Left lung (tissue), 4 donors: ENCODE measurements at regions not wholly inside any gene's neighbourhood (a gene's known extent, or its start where the extent isn't known, plus 50 kb on each side); places are given as distances from the start of the nearest gene placed in this dataset.

ENCODE experiments used
- ATAC-seq: fragments of 200-7000 bp; cut with Tn5 transposase; one replicate; pipeline ENCODE4 v1.9.1; 2020; ENCODE audit warnings: moderate library complexity
- DNase-seq, 4 donors: peaks; one replicate each; pipeline ENCODE4 v3.0.0-alpha.2; 2013 to 2020
- H3K27ac ChIP-seq, 2 donors: fragments of 200-600 bp; sonication (generic) in 1 of 2; one replicate each; pipeline versions ENCODE4 v1.5.0 to v1.8.0; 2020 to 2021
- H3K27me3 ChIP-seq, 2 donors: fragments of 200-600 bp; sonication (generic) in 1 of 2; one replicate each; pipeline versions ENCODE4 v1.5.0 to v1.8.0; 2020 to 2021
- H3K36me3 ChIP-seq, 2 donors: fragments of 200-600 bp; sonication (generic) in 1 of 2; one replicate each; pipeline versions ENCODE4 v1.5.0 to v1.8.0; 2020 to 2021
- H3K4me1 ChIP-seq, 2 donors: fragments of 200-600 bp; one replicate each; pipeline ENCODE4 v1.8.0; 2021
- H3K4me3 ChIP-seq, 2 donors: fragments of 200-600 bp; sonication (generic) in 1 of 2; one replicate each; pipeline versions ENCODE4 v1.5.0 to v1.8.0; 2020 to 2021; ENCODE audit warnings: mild to moderate bottlenecking in 1 of 2
- H3K9me3 ChIP-seq, 2 donors: fragments of 200-600 bp; sonication (generic) in 1 of 2; one replicate each; pipeline versions ENCODE4 v1.5.0 to v1.8.0; 2020 to 2021
- intact Hi-C, 2 donors: fragments of 100-400 bp; cut with DNase I; formaldehyde crosslinking; loops; one replicate each; pipeline versions ENCODE4 v1.11.2 to v1.14.2; 2022
- TF ChIP-seq, protein P1 (sequence below), 2 donors: fragments of 200-600 bp; sonication (generic) in 1 of 2; IDR thresholded peaks; one replicate each; pipeline versions ENCODE4 v1.5.0 to v1.8.0; 2021; ENCODE audit warnings: antibody characterized with exemption in 2 of 2
- donor health status: DM: no; HTN: yes; CAD: no.
- donor health status: DM: no; HTN: no; CAD: no.

DNA sequence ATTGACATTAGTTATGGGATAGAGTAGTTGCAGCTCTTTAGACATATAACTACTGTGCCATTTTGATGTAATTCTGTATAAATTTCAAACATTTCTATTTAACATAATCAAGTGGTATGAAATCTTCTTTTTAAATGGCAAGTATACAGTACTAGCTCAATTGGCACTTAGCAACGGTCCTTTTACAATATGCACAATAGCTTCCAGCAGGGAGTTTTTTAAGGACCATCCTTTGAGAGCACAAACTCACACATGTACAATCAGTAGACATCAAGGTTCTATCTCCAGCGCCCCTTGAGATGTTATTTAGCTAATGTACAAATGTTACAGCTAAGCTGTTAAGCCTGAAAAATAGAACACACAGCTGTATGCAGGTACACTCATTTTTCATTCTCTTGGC, 480.7 kb downstream of the TFEC start:
- no peak for ATAC-seq
- Histone ChIP-seq H3K9me3 (no peaks in the 10 kb centered on the region), H3K27me3 (no peaks in the 10 kb centered on the region), H3K27ac (no peak overlapping the region), H3K36me3 (no peaks in the 10 kb centered on the region), H3K4me3 (no peak overlapping the region), H3K4me1 (no peaks in the 10 kb centered on the region)
- no peak for DNase-seq
- intact Hi-C loops: no loop called here
- TF ChIP-seq, protein P1, sequence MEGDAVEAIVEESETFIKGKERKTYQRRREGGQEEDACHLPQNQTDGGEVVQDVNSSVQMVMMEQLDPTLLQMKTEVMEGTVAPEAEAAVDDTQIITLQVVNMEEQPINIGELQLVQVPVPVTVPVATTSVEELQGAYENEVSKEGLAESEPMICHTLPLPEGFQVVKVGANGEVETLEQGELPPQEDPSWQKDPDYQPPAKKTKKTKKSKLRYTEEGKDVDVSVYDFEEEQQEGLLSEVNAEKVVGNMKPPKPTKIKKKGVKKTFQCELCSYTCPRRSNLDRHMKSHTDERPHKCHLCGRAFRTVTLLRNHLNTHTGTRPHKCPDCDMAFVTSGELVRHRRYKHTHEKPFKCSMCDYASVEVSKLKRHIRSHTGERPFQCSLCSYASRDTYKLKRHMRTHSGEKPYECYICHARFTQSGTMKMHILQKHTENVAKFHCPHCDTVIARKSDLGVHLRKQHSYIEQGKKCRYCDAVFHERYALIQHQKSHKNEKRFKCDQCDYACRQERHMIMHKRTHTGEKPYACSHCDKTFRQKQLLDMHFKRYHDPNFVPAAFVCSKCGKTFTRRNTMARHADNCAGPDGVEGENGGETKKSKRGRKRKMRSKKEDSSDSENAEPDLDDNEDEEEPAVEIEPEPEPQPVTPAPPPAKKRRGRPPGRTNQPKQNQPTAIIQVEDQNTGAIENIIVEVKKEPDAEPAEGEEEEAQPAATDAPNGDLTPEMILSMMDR (IDR thresholded peaks at IDR 0.05): no peak

DNA sequence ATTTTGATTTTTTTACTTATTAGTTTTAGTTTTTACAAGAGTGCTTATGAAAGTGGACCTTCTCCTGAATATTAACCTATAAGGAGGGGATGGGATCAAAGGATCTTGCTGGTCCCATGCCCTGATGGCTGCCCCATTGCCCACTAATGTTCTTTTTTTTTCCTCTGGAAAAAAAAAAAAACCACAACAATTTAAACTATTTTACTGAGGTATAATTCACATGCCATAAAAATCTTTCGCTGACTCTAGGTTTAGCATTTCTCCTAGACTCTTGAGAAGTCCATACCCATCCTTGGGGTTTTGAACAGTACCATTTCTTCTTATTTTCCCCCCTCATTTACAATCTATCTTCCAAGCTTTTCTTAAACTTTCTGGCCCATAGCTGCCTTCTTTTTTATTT, 481.8 kb downstream of the TFEC start:
- Histone ChIP-seq H3K4me1 (no peaks in the 10 kb centered on the region), H3K36me3 (no peaks in the 10 kb centered on the region), H3K27ac (no peak overlapping the region), H3K9me3 (no peaks in the 10 kb centered on the region), H3K4me3 (no peak overlapping the region), H3K27me3 (no peaks in the 10 kb centered on the region)
- no peak for DNase-seq
- intact Hi-C loops: no loop called here
- TF ChIP-seq, protein P1 (IDR thresholded peaks at IDR 0.05): no peak
- no peak for ATAC-seq

DNA sequence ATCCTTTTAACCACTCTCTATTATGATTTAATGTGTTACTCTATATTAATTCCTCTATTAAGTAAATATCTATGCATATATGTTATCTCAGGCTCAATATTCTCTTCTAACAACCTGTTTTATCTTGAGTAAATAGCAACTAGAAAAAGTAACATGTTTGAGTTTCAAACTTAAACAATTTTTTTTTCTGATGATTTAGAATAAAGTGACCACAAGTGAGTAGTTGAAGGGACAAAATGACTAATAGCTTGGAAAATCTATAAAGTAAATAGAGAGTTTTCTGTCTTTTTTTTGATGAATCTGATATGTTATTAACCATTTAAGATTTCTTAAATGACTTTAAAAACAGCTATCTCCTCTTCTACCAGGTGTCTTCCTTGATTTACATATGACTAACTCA, 483.8 kb downstream of the TFEC start:
- Histone ChIP-seq H3K4me3 (no peak overlapping the region), H3K27me3 (no peaks in the 10 kb centered on the region), H3K4me1 (no peaks in the 10 kb centered on the region), H3K27ac (no peak overlapping the region), H3K36me3 (no peaks in the 10 kb centered on the region), H3K9me3 (no peaks in the 10 kb centered on the region)
- TF ChIP-seq, protein P1 (IDR thresholded peaks at IDR 0.05): no peak
- ATAC-seq: no peak
- no peak for DNase-seq
- intact Hi-C loops: no loop called here

DNA sequence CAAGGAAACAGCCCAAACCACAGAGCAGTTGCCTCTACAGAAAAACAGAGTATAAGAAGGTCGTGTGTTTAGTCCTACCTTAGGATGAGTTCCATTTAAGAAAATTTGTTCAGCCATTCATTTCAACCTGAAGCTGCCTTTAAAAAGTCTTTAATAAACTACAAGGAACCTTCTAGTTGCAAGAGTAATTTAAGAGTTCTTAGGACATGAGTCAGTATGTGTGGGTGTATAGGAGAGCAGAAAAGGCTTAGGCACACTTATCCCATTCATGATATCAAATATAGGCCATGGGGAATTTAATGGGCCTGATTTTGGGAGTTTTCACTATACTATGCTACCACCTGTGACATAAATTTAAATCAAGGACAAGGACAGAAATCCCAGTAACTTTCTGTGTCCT, 496.8 kb downstream of the TFEC start:
- Histone ChIP-seq H3K4me1 (no peaks in the 10 kb centered on the region), H3K36me3 (no peaks in the 10 kb centered on the region), H3K4me3 (no peak overlapping the region), H3K27me3 (no peaks in the 10 kb centered on the region), H3K9me3 (no peaks in the 10 kb centered on the region), H3K27ac (no peak overlapping the region)
- intact Hi-C loops: no loop called here
- no peak for DNase-seq
- ATAC-seq: peak; percentile 33
- TF ChIP-seq, protein P1 (IDR thresholded peaks at IDR 0.05): no peak

DNA sequence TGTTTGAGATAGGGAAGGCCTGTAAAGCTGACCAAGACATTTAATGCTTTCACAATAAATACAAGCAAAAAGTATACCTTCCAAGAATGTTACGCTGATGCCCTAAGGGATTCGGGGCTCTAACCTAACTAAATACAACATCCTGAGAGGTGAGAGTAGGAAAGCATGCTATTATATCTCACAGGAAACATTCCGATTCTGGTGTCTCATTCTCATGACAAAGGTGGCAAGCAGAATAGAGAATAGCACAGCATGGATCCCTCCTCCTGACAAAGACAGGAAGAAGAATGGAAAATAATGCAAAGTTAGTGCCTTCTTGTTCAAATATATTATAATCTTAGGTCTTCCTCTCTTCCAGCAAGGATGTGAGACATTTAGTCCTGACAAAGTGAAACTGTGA, 504.3 kb downstream of the TFEC start:
- TF ChIP-seq, protein P1 (IDR thresholded peaks at IDR 0.05): no peak
- intact Hi-C loops: no loop called here

More for the DNA sequence above, 504.3 kb downstream of the TFEC start:
- no peaks in the 10 kb centered on the region for H3K4me1 ChIP-seq
- no peaks in the 10 kb centered on the region for H3K36me3 ChIP-seq
- H3K27ac ChIP-seq: no peak overlapping the region
- H3K4me3 ChIP-seq: no peak overlapping the region
- ATAC-seq: no peak
- DNase-seq: no peak
- peaks cover 0 to 11% of the 10 kb centered on the region in 2 donors for H3K9me3 ChIP-seq
- H3K27me3 ChIP-seq: no peaks in the 10 kb centered on the region
